ENCODE measurements at regions not wholly inside any gene's neighbourhood (a gene's known extent, or its start where the extent isn't known, plus 50 kb on each side); places are given as distances from the start of the nearest gene placed in this dataset.

DNA sequence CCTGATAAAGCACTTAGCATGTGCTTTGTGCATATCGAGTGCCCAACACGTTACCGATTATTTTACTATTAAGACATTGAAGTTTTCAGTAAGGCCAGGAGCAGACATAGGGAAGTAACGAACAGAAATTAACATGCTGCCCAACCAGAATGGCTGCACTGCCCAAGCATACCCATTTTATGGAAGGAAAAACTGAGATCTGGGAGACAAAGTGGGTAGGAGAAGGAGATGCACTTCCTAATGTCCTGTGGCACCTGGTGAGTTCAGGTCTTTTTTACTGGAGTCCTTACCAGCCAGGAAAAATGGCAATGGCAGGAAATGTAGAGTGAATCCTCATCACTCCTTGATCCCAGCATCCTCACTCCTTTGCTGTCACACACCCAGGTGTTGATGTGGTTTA is 768.5 kb downstream of the MED13L start:
- ChIA-PET POLR2A (no interaction called here), CTCF (no interaction called here)
- H2AFZ ChIP-seq (ENCODE audit: low read depth) = no peak overlapping the region
- DNase-seq = no peak
- no peak overlapping the region for H3K27ac ChIP-seq (ENCODE audit: low read depth in 2 of 2, low read length in 1 of 2)
- H3K79me2 ChIP-seq (ENCODE audit: insufficient read depth) = no peaks in the 10 kb centered on the region
- no peak overlapping the region for H3K9ac ChIP-seq
- H3K4me1 ChIP-seq (ENCODE audit: control insufficient read depth in 1 of 2, insufficient read depth in 2 of 2, low read depth in 1 of 2, low read length in 1 of 2) = no peaks in the 10 kb centered on the region
- H3K9me2 ChIP-seq = no peaks in the 10 kb centered on the region
- no peaks in the 10 kb centered on the region for H3F3A ChIP-seq (replicated peaks; ENCODE audit: insufficient read depth)
- H3K9me3 ChIP-seq = no peaks in the 10 kb centered on the region
- H3K4me3 ChIP-seq (ENCODE audit: low read depth in 2 of 2, low read length in 1 of 2) = no peak overlapping the region
- no peaks in the 10 kb centered on the region for H3K36me3 ChIP-seq (replicated peaks in 1 of 2; ENCODE audit: control insufficient read depth in 1 of 2, insufficient read depth in 2 of 2, low read length in 1 of 2)
- no peaks in the 10 kb centered on the region; the same call in 1 of the 2 replicates for H3K27me3 ChIP-seq (ENCODE audit: insufficient read depth)
- TF ChIP-seq RFX5 (IDR thresholded peaks at IDR 0.05; ENCODE audit: low read length) (no peak), TCF12 (IDR thresholded peaks at IDR 0.05) (no peak), CHD2 (IDR thresholded peaks at IDR 0.05; ENCODE audit: low read length, partially characterized antibody) (no peak), IRF3 (IDR thresholded peaks at IDR 0.05; ENCODE audit: low read depth, low read length) (no peak), MAX (IDR thresholded peaks at IDR 0.05; ENCODE audit: low read depth) (no peak)
- H4K20me1 ChIP-seq (ENCODE audit: insufficient read depth) = no peaks in the 10 kb centered on the region
- H3K4me2 ChIP-seq = no peak overlapping the region
- 66% methylated on average over 4 of the region's 4 CpGs for WGBS (ENCODE audit: low lambda C conversion rate)

DNA sequence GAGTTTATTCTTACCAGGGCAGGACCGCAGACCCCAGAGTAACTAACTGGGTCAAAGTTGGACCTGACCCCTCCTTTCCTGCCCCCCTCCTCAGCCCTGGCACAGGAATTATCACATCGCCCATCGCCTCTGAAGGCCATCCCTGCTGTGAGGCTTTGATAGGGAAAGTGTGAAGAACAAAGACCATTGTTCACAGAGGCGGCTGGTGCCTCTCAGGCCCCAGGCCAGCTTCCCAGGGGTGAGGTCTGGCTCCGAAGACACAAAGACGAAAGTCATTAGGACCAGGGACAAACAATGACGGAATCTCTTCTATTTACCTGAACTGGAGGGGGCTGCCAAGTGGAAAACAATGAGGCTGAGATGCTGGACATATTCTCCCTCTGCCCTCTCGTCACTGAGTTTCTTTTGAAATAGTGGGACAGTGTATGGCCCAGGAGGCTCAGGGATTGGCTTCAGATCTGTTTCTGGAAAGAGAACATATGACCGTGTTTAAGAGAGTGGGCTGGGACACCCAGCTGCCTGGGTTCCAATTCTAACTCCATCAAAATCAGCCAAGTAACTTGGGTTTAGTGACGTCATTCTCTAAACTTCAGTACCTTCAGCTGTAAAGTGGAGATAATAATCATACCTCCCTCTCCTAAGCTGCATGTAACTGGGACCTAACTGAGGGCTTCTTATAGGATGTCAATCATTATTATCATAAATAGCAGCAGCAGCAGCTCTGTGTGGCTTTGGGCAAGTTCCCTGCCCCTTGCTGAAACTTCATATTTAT is 769.4 kb downstream of the MED13L start:
- H3K27me3 ChIP-seq (ENCODE audit: insufficient read depth) = no peaks in the 10 kb centered on the region; the same call in 1 of the 2 replicates
- H3K79me2 ChIP-seq (ENCODE audit: insufficient read depth) = no peaks in the 10 kb centered on the region
- ChIA-PET POLR2A (no interaction called here), CTCF (no interaction called here)
- H3K4me2 ChIP-seq = no peak overlapping the region
- no peak overlapping the region for H3K27ac ChIP-seq (ENCODE audit: low read depth in 2 of 2, low read length in 1 of 2)
- no peaks in the 10 kb centered on the region for H3K4me1 ChIP-seq (ENCODE audit: control insufficient read depth in 1 of 2, insufficient read depth in 2 of 2, low read depth in 1 of 2, low read length in 1 of 2)
- H3K9ac ChIP-seq = no peak overlapping the region
- no peaks in the 10 kb centered on the region for H3K36me3 ChIP-seq (replicated peaks in 1 of 2; ENCODE audit: control insufficient read depth in 1 of 2, insufficient read depth in 2 of 2, low read length in 1 of 2)
- H3K9me3 ChIP-seq = no peaks in the 10 kb centered on the region
- DNase-seq = no peak
- WGBS (ENCODE audit: low lambda C conversion rate) = 58% methylated on average over 10 of the region's 10 CpGs
- no peaks in the 10 kb centered on the region for H3K9me2 ChIP-seq
- H2AFZ ChIP-seq (ENCODE audit: low read depth) = no peak overlapping the region
- no peaks in the 10 kb centered on the region for H4K20me1 ChIP-seq (ENCODE audit: insufficient read depth)
- no peak for TF ChIP-seq IRF3 (IDR thresholded peaks at IDR 0.05; ENCODE audit: low read depth, low read length)
- TF ChIP-seq EZH2phosphoT487 (IDR thresholded peaks at IDR 0.05; ENCODE audit: borderline replicate concordance, low read depth) = no peak
- TF ChIP-seq ELF1 (IDR thresholded peaks at IDR 0.05) = no peak
- no peak for TF ChIP-seq TEAD4 (IDR thresholded peaks at IDR 0.05; ENCODE audit: borderline replicate concordance, insufficient read depth)
- TF ChIP-seq FOXJ3 (CRISPR knock-in tag; IDR thresholded peaks at IDR 0.05) = no peak
- no peak for TF ChIP-seq GABPA (IDR thresholded peaks at IDR 0.05; ENCODE audit: low read depth)
- TF ChIP-seq USF1 (IDR thresholded peaks at IDR 0.05; ENCODE audit: borderline replicate concordance, low read depth) = no peak
- no peak for TF ChIP-seq RFX5 (IDR thresholded peaks at IDR 0.05; ENCODE audit: low read length)
- TF ChIP-seq JUND (IDR thresholded peaks at IDR 0.05) = no peak
- TF ChIP-seq FOXM1 (IDR thresholded peaks at IDR 0.05; ENCODE audit: low read depth) = no peak
- TF ChIP-seq SMC3 (IDR thresholded peaks at IDR 0.05; ENCODE audit: low read depth, low read length) = no peak
- TF ChIP-seq YY1 (IDR thresholded peaks at IDR 0.05; ENCODE audit: low read depth) = no peak
- no peak for TF ChIP-seq CHD2 (IDR thresholded peaks at IDR 0.05; ENCODE audit: low read length, partially characterized antibody)
- H3F3A ChIP-seq (replicated peaks; ENCODE audit: insufficient read depth) = no peaks in the 10 kb centered on the region
- H3K4me3 ChIP-seq (ENCODE audit: low read depth in 2 of 2, low read length in 1 of 2) = no peak overlapping the region

Data from SK-N-SH (cell line).